HG03432 (cell line): ENCODE measurements at regions not wholly inside any gene's neighbourhood (a gene's known extent, or its start where the extent isn't known, plus 50 kb on each side); places are given as distances from the start of the nearest gene placed in this dataset.
A peak's percentile ranks its signal among the peaks of the same experiment; 100 is the strongest.

Source experiments
- ATAC-seq: cut with Tn5 transposase; IDR thresholded peaks from one replicate; pipeline ENCODE4 v1.9.1; 2021; ENCODE audit warnings: mild to moderate bottlenecking, moderate library complexity; ENCODE audit not compliant: unreplicated experiment

- ATAC-seq, result no peak
These were observed 187.3 kb upstream of the TSC22D2 start for GRCh38 chr3:150220799-150221198.

GRCh38 chr3:150220041-150220440 lies 188.1 kb upstream of the TSC22D2 start:
- ATAC-seq, result no peak

GRCh38 chr3:150218841-150219240 lies 189.3 kb upstream of the TSC22D2 start:
- no peak for ATAC-seq

- ATAC-seq, result no peak
These were observed 189.9 kb upstream of the TSC22D2 start for GRCh38 chr3:150218236-150218635.

- ATAC-seq, result no peak
These were observed 190.4 kb upstream of the TSC22D2 start for GRCh38 chr3:150217691-150218090.

GRCh38 chr3:150216866-150217600 lies 191.1 kb upstream of the TSC22D2 start:
- no peak for ATAC-seq

- ATAC-seq, result no peak
These were observed 191.9 kb upstream of the TSC22D2 start for GRCh38 chr3:150216041-150216811.

GRCh38 chr3:150215616-150216015 lies 192.5 kb upstream of the TSC22D2 start:
- no peak for ATAC-seq

- ATAC-seq, result no peak
These were observed 194.5 kb upstream of the TSC22D2 start for GRCh38 chr3:150213577-150213976.

GRCh38 chr3:150210461-150211110 lies 197.5 kb upstream of the TSC22D2 start:
- no peak for ATAC-seq

GRCh38 chr3:150203273-150203672 lies 204.8 kb upstream of the TSC22D2 start:
- ATAC-seq, result no peak

- ATAC-seq, result no peak
These were observed 205.4 kb upstream of the TSC22D2 start for GRCh38 chr3:150202711-150203110.

- ATAC-seq, result no peak
These were observed 213.1 kb upstream of the TSC22D2 start for GRCh38 chr3:150194957-150195356.

- no peak for ATAC-seq
These were observed 213.6 kb upstream of the TSC22D2 start for GRCh38 chr3:150194513-150194912.

GRCh38 chr3:150184426-150185071 lies 213.9 kb upstream of the PFN2 start:
- ATAC-seq, result no peak

GRCh38 chr3:150183678-150184425 lies 213.2 kb upstream of the PFN2 start:
- peak; percentile 96 for ATAC-seq

GRCh38 chr3:150180334-150180733 lies 209.6 kb upstream of the PFN2 start:
- no peak for ATAC-seq

- no peak for ATAC-seq
These were observed 208.6 kb upstream of the PFN2 start for GRCh38 chr3:150179330-150179729.

- ATAC-seq, result no peak
These were observed 207.1 kb upstream of the PFN2 start for GRCh38 chr3:150177673-150178381.

GRCh38 chr3:150174179-150174578 lies 203.5 kb upstream of the PFN2 start:
- ATAC-seq, result no peak
